HepG2 (cell line): ENCODE measurements at regions not wholly inside any gene's neighbourhood (a gene's known extent, or its start where the extent isn't known, plus 50 kb on each side); places are given as distances from the start of the nearest gene placed in this dataset.

Source experiments
- ATAC-seq: fragments of 200-7000 bp; cut with Tn5 transposase; 3 replicates; pipeline ENCODE4 v1.9.1; 2020; ENCODE audit warnings: mild to moderate bottlenecking, moderate library complexity
- BruUV-seq: library from RNA; stranded (reverse); fragments of 400-500 nt; replicated peaks from 2 replicates; lab custom pipeline; 2021; lab: Mats Ljungman, UMichigan
- CTCF ChIA-PET: fragments of 300-600 bp; formaldehyde crosslinking; extraction: SDS; loops from one replicate; lab custom pipeline; 2021; ENCODE audit warnings: low total read pairs, inconsistent platforms, low intra/inter-chr PET ratio; lab: Yijun Ruan, JAX
- POLR2A ChIA-PET: fragments of 350-600 bp; sonication (Branson Sonifier 250); formaldehyde crosslinking; loops from one replicate; lab custom pipeline; 2020; ENCODE audit warnings: antibody characterized with exemption, inconsistent platforms; lab: Yijun Ruan, JAX
- DNase-seq: peaks from one replicate; pipeline ENCODE4 v3.0.0-alpha.2; 2015; ENCODE audit warnings: low spot score
- FAIRE-seq: peaks from 3 replicates; lab custom pipeline; 2011; peaks lifted over from hg19 to GRCh38; lab: Jason Lieb, UNC
- H2AFZ ChIP-seq: one replicate; pipeline ENCODE4 v1.6.1; 2011; ENCODE audit warnings: low read length, inconsistent platforms
- H3K27ac ChIP-seq: fragments of 300-600 bp; 3 replicates; pipeline ENCODE4 v1.8.0; 2011; ENCODE audit warnings: mixed run types, mild to moderate bottlenecking, mixed read lengths, low read length, inconsistent platforms; ENCODE audit not compliant: insufficient read depth; ENCODE audit errors: extremely low read length
- H3K27me3 ChIP-seq, 2 experiments: fragments of 200-600 bp in 1 of 2; 2 replicates in 1 of 2; 3 replicates in 1 of 2; pipeline versions ENCODE4 v1.6.0 to v1.8.0; 2011; ENCODE audit warnings: low read length in 2 of 2, mild to moderate bottlenecking in 2 of 2, moderate library complexity in 2 of 2, inconsistent platforms in 1 of 2; ENCODE audit not compliant: insufficient read depth in 2 of 2, control insufficient read depth in 1 of 2
- H3K36me3 ChIP-seq, 2 experiments: fragments of 200-600 bp in 1 of 2; replicated peaks in 1 of 2; 2 replicates in 1 of 2; 3 replicates in 1 of 2; pipeline versions ENCODE4 v1.5.1 to v1.8.0; 2011; ENCODE audit warnings: low read length in 2 of 2, inconsistent platforms in 1 of 2; ENCODE audit not compliant: insufficient read depth in 2 of 2, control insufficient read depth in 1 of 2
- H3K4me1 ChIP-seq: 2 replicates; pipeline ENCODE4 v1.5.1; 2012; ENCODE audit warnings: low read length, inconsistent platforms; ENCODE audit not compliant: insufficient read depth
- H3K4me2 ChIP-seq: 2 replicates; pipeline ENCODE4 v1.6.0; 2011; ENCODE audit warnings: low read depth, low read length, inconsistent platforms
- H3K4me3 ChIP-seq, 3 experiments: fragments of 200-600 bp in 1 of 3; sonication (generic), shearing (Covaris generic) in 1 of 3; replicated peaks in 1 of 3; 2 replicates each; pipeline ENCODE4 v1.5.1; 2011 to 2016; ENCODE audit warnings: low read length in 3 of 3, inconsistent platforms in 2 of 3, low read depth in 2 of 3, mild to moderate bottlenecking in 2 of 3, control low read depth in 1 of 3, mixed read lengths in 1 of 3; ENCODE audit not compliant: insufficient read depth in 1 of 3
- H3K79me2 ChIP-seq: one replicate; pipeline ENCODE4 v1.6.1; 2011; ENCODE audit warnings: low read length, inconsistent platforms; ENCODE audit not compliant: insufficient read depth
- H3K9ac ChIP-seq: 2 replicates; pipeline ENCODE4 v1.6.0; 2011; ENCODE audit warnings: mild to moderate bottlenecking, low read depth, low read length, inconsistent platforms; ENCODE audit not compliant: insufficient read depth
- H3K9me3 ChIP-seq: 2 replicates; pipeline ENCODE4 v1.5.1; 2012; ENCODE audit warnings: mild to moderate bottlenecking, low read length
- H4K20me1 ChIP-seq: 2 replicates; pipeline ENCODE4 v1.6.0; 2011; ENCODE audit warnings: inconsistent platforms, mild to moderate bottlenecking, low read length, moderate library complexity; ENCODE audit not compliant: insufficient read depth
- ARNT ChIP-seq: fragments of 450-650 bp; IDR thresholded peaks from 2 replicates; pipeline ENCODE4 v1.6.1; 2017
- CHCHD3 ChIP-seq: sonication (generic); formaldehyde crosslinking; IDR thresholded peaks from 2 replicates; pipeline ENCODE4 v1.8.0; 2022; ENCODE audit warnings: mild to moderate bottlenecking, missing genetic modification reagents, moderate library complexity
- MAFG ChIP-seq: sonication (generic); formaldehyde crosslinking; IDR thresholded peaks from 2 replicates; pipeline ENCODE4 v1.5.1; 2020; ENCODE audit warnings: mild to moderate bottlenecking, missing genetic modification reagents
- NCOR1 ChIP-seq: fragments of 200-600 bp; sonication (generic); IDR thresholded peaks from 2 replicates; pipeline ENCODE4 v1.7.0; 2017; ENCODE audit warnings: antibody characterized with exemption, low read length, borderline replicate concordance
- NFATC3 ChIP-seq: sonication (generic); formaldehyde crosslinking; IDR thresholded peaks from 2 replicates; pipeline ENCODE4 v1.5.1; 2020; ENCODE audit warnings: mild to moderate bottlenecking, missing genetic modification reagents
- SATB2 ChIP-seq: sonication (generic); formaldehyde crosslinking; IDR thresholded peaks from 2 replicates; pipeline ENCODE4 v1.5.0; 2020; ENCODE audit warnings: missing genetic modification reagents
- ZNF17 ChIP-seq: sonication (generic); formaldehyde crosslinking; IDR thresholded peaks from 2 replicates; pipeline ENCODE4 v1.5.0; 2020; ENCODE audit warnings: mild to moderate bottlenecking, missing genetic modification reagents
- ZNF703 ChIP-seq: sonication (generic); formaldehyde crosslinking; IDR thresholded peaks from 2 replicates; pipeline ENCODE4 v1.5.1; 2020; ENCODE audit warnings: missing genetic modification reagents, mild to moderate bottlenecking, moderate library complexity, borderline replicate concordance
- ZNF841 ChIP-seq: sonication (generic); formaldehyde crosslinking; IDR thresholded peaks from 2 replicates; pipeline ENCODE4 v1.8.1; 2023; ENCODE audit warnings: missing genetic modification reagents, borderline replicate concordance
- WGBS: methylation state at CpG from one replicate; pipeline ENCODE4 v1.1.6; 2017; ENCODE audit warnings: low lambda C conversion rate; 5-methylcytosine and 5-hydroxymethylcytosine counted together
- in situ Hi-C: cut with HindIII; loops from 2 replicates; pipeline ENCODE4 v1.10.0; 2017; ENCODE audit warnings: low pct_unique_long_range_greater_than_20kb; ENCODE audit not compliant: extremely low pct_ligation_motif_present
- intact Hi-C: fragments of 100-400 bp; cut with micrococcal nuclease; formaldehyde crosslinking; loops from one replicate; pipeline ENCODE4 v1.10.0; 2022; ENCODE audit not compliant: unreplicated experiment
- TF ChIP-seq, protein P1 (sequence below): sonication (generic); formaldehyde crosslinking; IDR thresholded peaks from 2 replicates; pipeline ENCODE4 v1.4.0; 2020; ENCODE audit warnings: missing genetic modification reagents, mild to moderate bottlenecking, borderline replicate concordance
- TF ChIP-seq, protein P2 (sequence below): sonication (generic); formaldehyde crosslinking; IDR thresholded peaks from 2 replicates; pipeline ENCODE4 v1.4.0; 2020; ENCODE audit warnings: low read depth, mild to moderate bottlenecking, missing genetic modification reagents

DNA sequence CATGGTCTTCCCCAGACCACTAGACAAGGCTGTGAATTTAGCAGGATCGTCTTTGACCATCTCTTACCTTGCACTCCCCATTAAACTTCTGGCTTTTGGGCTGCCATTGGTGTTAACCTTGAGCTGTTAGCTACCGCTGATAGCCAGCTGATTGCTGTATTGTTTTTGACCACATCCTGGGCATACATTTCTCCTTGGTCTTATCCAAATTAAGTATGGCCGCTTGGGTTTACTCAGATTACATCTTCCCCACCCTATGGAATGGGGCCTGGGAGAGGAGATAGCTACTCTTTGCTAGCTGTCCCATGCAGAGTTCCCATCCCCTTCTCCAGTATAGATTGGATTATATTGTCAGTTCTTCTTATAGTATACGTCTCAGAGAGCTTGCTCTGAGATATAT lies 270.4 kb upstream of the ELAC2 start:
- Histone ChIP-seq H3K79me2 (no peaks in the 10 kb centered on the region), H3K4me2 (no peak overlapping the region), H4K20me1 (no peaks in the 10 kb centered on the region), H3K9ac (no peak overlapping the region)
- CTCF ChIA-PET, result no interaction called here
- no peak for FAIRE-seq
- TF ChIP-seq ZNF703 (CRISPR knock-in tag), result no peak
- no peak for TF ChIP-seq NCOR1
- no peak for TF ChIP-seq MAFG
- TF ChIP-seq ZNF841, result no peak
- TF ChIP-seq, all 625 proteins: peak for 0
- H3K4me3 ChIP-seq, result no peak overlapping the region
- H3K4me1 ChIP-seq, result no peaks in the 10 kb centered on the region
- POLR2A ChIA-PET, result no interaction called here
- WGBS, result 18% methylated on average over 4 of the region's 4 CpGs
- intact Hi-C loops (no loop called here), in situ Hi-C loops (no loop called here)
- no TSS peak for BruUV-seq
- no peak overlapping the region for H2AFZ ChIP-seq
- DNase-seq (no peak), ATAC-seq (no peak)
- no peaks in the 10 kb centered on the region for H3K9me3 ChIP-seq
- no peaks in the 10 kb centered on the region for H3K36me3 ChIP-seq
- no peaks in the 10 kb centered on the region for H3K27me3 ChIP-seq
- no peak overlapping the region for H3K27ac ChIP-seq

DNA sequence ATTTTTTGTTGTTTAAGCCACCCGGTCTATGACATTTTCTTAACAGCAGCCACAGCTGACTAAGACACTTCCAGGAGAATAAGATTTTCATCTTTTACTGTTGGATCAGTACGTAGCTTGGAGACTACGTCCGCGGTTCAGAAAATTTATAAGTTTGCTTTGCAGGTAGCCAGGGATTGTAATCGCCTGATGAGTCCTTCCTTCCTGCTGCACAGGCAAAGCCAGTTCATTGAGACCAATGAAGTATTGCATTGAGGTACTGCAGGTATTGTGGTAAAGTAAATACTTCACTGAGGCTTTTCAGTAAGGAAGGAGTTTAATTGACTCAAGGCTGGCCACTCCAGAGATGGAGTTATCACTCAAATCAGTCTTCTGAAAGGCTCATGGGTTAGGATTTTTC lies 269.4 kb upstream of the ELAC2 start:
- no peak overlapping the region for H3K4me2 ChIP-seq
- no peak for ATAC-seq
- FAIRE-seq, result no peak
- H3K36me3 ChIP-seq, result no peaks in the 10 kb centered on the region
- H3K27me3 ChIP-seq, result no peaks in the 10 kb centered on the region
- H2AFZ ChIP-seq, result no peak overlapping the region
- H3K27ac ChIP-seq, result no peak overlapping the region
- CTCF ChIA-PET, result no interaction called here
- WGBS, result 62% methylated on average over 6 of the region's 6 CpGs
- no TSS peak for BruUV-seq
- POLR2A ChIA-PET, result no interaction called here
- no peaks in the 10 kb centered on the region for H3K4me1 ChIP-seq
- H3K9ac ChIP-seq, result no peak overlapping the region
- no peaks in the 10 kb centered on the region for H3K79me2 ChIP-seq
- in situ Hi-C loops (no loop called here), intact Hi-C loops (no loop called here)
- H3K4me3 ChIP-seq, result no peak overlapping the region
- H3K9me3 ChIP-seq, result no peaks in the 10 kb centered on the region
- H4K20me1 ChIP-seq, result no peaks in the 10 kb centered on the region
- no peak for DNase-seq
- TF ChIP-seq NFATC3 (no peak), SATB2 (CRISPR knock-in tag) (no peak), ARNT (no peak), CHCHD3 (CRISPR knock-in tag) (no peak), ZNF17 (no peak)
- TF ChIP-seq, protein P1, sequence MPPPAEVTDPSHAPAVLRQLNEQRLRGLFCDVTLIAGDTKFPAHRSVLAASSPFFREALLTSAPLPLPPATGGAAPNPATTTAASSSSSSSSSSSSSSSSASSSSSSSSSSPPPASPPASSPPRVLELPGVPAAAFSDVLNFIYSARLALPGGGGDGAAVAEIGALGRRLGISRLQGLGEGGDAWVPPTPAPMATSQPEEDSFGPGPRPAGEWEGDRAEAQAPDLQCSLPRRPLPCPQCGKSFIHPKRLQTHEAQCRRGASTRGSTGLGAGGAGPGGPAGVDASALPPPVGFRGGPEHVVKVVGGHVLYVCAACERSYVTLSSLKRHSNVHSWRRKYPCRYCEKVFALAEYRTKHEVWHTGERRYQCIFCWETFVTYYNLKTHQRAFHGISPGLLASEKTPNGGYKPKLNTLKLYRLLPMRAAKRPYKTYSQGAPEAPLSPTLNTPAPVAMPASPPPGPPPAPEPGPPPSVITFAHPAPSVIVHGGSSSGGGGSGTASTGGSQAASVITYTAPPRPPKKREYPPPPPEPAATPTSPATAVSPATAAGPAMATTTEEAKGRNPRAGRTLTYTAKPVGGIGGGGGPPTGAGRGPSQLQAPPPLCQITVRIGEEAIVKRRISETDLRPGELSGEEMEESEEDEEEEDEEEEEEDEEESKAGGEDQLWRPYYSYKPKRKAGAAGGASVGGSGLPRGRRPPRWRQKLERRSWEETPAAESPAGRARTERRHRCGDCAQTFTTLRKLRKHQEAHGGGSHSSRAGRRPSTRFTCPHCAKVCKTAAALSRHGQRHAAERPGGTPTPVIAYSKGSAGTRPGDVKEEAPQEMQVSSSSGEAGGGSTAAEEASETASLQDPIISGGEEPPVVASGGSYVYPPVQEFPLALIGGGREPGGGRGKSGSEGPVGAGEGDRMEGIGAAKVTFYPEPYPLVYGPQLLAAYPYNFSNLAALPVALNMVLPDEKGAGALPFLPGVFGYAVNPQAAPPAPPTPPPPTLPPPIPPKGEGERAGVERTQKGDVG (CRISPR knock-in tag), result no peak
- TF ChIP-seq, protein P2, sequence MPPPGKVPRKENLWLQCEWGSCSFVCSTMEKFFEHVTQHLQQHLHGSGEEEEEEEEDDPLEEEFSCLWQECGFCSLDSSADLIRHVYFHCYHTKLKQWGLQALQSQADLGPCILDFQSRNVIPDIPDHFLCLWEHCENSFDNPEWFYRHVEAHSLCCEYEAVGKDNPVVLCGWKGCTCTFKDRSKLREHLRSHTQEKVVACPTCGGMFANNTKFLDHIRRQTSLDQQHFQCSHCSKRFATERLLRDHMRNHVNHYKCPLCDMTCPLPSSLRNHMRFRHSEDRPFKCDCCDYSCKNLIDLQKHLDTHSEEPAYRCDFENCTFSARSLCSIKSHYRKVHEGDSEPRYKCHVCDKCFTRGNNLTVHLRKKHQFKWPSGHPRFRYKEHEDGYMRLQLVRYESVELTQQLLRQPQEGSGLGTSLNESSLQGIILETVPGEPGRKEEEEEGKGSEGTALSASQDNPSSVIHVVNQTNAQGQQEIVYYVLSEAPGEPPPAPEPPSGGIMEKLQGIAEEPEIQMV (CRISPR knock-in tag), result no peak
